ENCODE measurements at regions not wholly inside any gene's neighbourhood (a gene's known extent, or its start where the extent isn't known, plus 50 kb on each side); places are given as distances from the start of the nearest gene placed in this dataset.

- Histone ChIP-seq H3K36me3 (replicated peaks in 1 of 2) (no peaks in the 10 kb centered on the region), H3K4me1 (replicated peaks in 1 of 2) (no peaks in the 10 kb centered on the region), H3K27me3 (no peaks in the 10 kb centered on the region), H3K4me3 (no peak overlapping the region), H3K9me3 (replicated peaks in 1 of 3) (no peaks in the 10 kb centered on the region), H3K27ac (no peak overlapping the region)
- no peak for DNase-seq
- TF ChIP-seq POLR2A (IDR thresholded peaks at IDR 0.05): no peak
- no peak for TF ChIP-seq CTCF (IDR thresholded peaks at IDR 0.05)
- intact Hi-C loops (cut with DNase I): no loop called here
Observed at GRCh38 chr6:101281266-101281665, 112.2 kb upstream of the GRIK2 start.

- intact Hi-C loops (cut with DNase I): no loop called here
- TF ChIP-seq POLR2A (IDR thresholded peaks at IDR 0.05) (no peak), CTCF (IDR thresholded peaks at IDR 0.05) (no peak)
- WGBS, 4 donors: 80 to 95% (median 85%) methylated on average over 4 to 6 of the region's 6 CpGs
- Histone ChIP-seq H3K36me3 (replicated peaks in 1 of 2) (no peaks in the 10 kb centered on the region), H3K4me3 (no peak overlapping the region), H3K27ac (no peak overlapping the region), H3K27me3 (no peaks in the 10 kb centered on the region), H3K4me1 (replicated peaks in 1 of 2) (no peaks in the 10 kb centered on the region), H3K9me3 (replicated peaks in 1 of 3) (no peaks in the 10 kb centered on the region)
- no peak for DNase-seq
Observed at GRCh38 chr6:101284131-101284530, 109.4 kb upstream of the GRIK2 start.

- DNase-seq: no peak
- H3K27ac ChIP-seq: no peak overlapping the region
- no peaks in the 10 kb centered on the region for H3K9me3 ChIP-seq (replicated peaks in 1 of 3)
- H3K4me1 ChIP-seq (replicated peaks in 1 of 2): no peaks in the 10 kb centered on the region
- TF ChIP-seq CTCF (IDR thresholded peaks at IDR 0.05) (no peak), POLR2A (IDR thresholded peaks at IDR 0.05) (no peak)
- intact Hi-C loops (cut with DNase I): no loop called here
- H3K36me3 ChIP-seq (replicated peaks in 1 of 2): no peaks in the 10 kb centered on the region
- WGBS, 4 donors: 28 to 57% (median 40%) methylated on average over 2 of the region's 2 CpGs
- H3K4me3 ChIP-seq: no peak overlapping the region
- H3K27me3 ChIP-seq: no peaks in the 10 kb centered on the region
Observed at GRCh38 chr6:101286146-101286545, 107.4 kb upstream of the GRIK2 start.

- 63 to 72% (median 68%) methylated on average over 2 of the region's 2 CpGs for WGBS, 4 donors
- DNase-seq: no peak
- TF ChIP-seq POLR2A (IDR thresholded peaks at IDR 0.05): no peak
- TF ChIP-seq CTCF (IDR thresholded peaks at IDR 0.05): no peak
- Histone ChIP-seq H3K4me3 (no peak overlapping the region), H3K36me3 (replicated peaks in 1 of 2) (no peaks in the 10 kb centered on the region), H3K27me3 (no peaks in the 10 kb centered on the region), H3K4me1 (replicated peaks in 1 of 2) (no peaks in the 10 kb centered on the region), H3K27ac (no peak overlapping the region), H3K9me3 (replicated peaks in 1 of 3) (no peaks in the 10 kb centered on the region)
- intact Hi-C loops (cut with DNase I): no loop called here
Observed at GRCh38 chr6:101290346-101290745, 103.2 kb upstream of the GRIK2 start.

Measured in adrenal gland (tissue), 9 donors.